ENCODE measurements at regions not wholly inside any gene's neighbourhood (a gene's known extent, or its start where the extent isn't known, plus 50 kb on each side); places are given as distances from the start of the nearest gene placed in this dataset.

DNA sequence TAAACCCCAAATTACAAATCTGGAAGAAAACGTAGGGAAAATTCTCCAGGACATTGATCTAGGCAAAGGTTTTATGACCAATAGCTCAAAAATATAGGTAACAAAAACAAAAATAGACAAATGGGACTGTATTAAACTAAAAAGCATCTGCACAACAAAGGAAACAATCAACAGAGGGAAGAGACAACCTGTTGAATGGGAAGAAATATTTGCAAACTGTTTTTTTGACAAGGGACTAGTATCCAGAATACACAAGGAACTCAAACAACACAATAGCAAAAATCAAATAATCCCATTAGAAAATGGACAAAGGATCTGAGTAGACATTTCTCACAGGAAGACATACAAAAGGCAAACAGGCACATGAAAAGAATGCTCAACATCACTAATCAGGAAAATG lies 386.3 kb downstream of the ENC1 start:
- TF ChIP-seq ZNF623 (tag by site-specific recombination; IDR thresholded peaks at IDR 0.05) (no peak), SCRT1 (tag by site-specific recombination; IDR thresholded peaks at IDR 0.05; ENCODE audit: borderline replicate concordance) (peak; percentile 87), SCRT2 (tag by site-specific recombination; IDR thresholded peaks at IDR 0.05) (peak; percentile 85)
- ChIA-PET CTCF (no interaction called here), POLR2A (no interaction called here)
- H3K4me1 ChIP-seq (ENCODE audit: control insufficient read depth, insufficient read depth, low read length), result peaks cover 23% of the 10 kb centered on the region
- H3K9me3 ChIP-seq (ENCODE audit: control insufficient read depth, insufficient read depth, low read depth, low read length), result no peaks in the 10 kb centered on the region
- no peak overlapping the region for H3K4me3 ChIP-seq (ENCODE audit: low read depth, low read length)
- no peak overlapping the region for H3K27ac ChIP-seq (ENCODE audit: extremely low read depth, low read depth, low read length)
- no peaks in the 10 kb centered on the region for H3K36me3 ChIP-seq (ENCODE audit: control insufficient read depth in 2 of 2, insufficient read depth in 1 of 2, low read length in 2 of 2)

DNA sequence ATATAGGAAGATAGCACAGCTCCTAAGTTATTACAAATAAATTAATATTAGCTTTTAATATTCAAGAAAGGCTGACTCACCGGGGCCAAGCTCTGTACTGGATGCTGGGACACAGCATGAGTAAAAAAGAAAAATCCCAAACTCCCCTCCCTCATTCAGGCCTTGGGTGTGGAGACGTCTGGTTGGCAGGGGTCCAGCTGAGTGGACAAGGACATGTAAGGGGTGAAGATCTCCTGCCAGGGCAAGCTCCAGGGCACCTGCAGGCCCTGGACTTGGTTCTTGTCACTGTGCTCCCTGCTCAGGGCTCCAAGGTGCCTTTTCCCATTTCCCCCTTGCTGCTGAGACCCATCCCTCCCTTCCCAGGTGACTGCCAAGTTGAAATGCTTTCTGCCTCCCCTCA lies 388.5 kb downstream of the ENC1 start:
- ChIA-PET POLR2A (no interaction called here), CTCF (interaction anchor here (0.8 to 1.1 kb wide), 3 partner anchors 7 to 40 kb away, joined by 3 to 9 read pairs (median 3); no protein-coding TSS in a partner anchor)

DNA sequence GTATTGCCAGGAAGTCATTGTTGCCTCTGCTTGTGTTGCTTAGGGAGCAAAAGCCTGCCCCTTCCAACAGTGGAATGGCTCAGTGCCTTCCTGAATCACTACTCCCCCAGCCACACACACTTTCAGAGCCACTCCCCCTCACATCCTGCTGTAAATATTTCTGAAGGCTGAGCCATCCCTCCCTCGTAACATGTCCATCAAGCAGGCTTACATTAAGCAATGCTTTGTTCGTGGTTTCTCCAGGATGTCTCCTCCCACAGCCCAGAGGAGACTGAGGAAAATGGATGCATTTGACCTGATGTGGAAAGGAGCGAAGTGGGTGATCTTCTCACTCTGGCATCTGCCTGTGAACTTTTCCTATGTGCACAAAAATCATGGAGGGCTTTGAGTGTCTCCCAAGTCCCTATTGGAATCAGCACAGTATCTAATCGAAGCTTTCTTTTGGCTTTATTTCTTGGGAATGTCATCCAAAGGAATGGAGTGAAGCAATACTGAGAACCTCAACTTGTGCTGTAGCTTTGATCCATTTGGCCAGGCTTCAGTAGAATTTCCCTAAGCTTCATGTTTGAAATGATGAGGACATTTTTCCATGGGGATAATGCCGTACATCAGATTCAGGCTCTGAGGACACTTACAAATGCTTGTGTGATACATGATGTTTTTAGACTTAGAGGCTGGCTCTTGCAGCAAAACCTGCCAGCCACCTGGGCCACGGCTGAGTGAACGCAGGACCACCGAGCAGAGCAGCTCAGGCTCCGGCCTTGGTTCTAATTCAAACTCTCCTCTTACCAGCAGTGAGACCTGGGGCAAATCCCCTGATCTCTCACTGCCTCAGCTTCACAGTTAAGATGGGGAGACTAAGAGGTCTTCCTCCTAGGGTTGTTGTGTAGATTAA lies 389.1 kb downstream of the ENC1 start:
- H3K27ac ChIP-seq (ENCODE audit: extremely low read depth, low read depth, low read length), result no peak overlapping the region
- H3K9me3 ChIP-seq (ENCODE audit: control insufficient read depth, insufficient read depth, low read depth, low read length), result no peaks in the 10 kb centered on the region
- POLR2A ChIA-PET, result no interaction called here

More for the DNA sequence above, 388.5 kb downstream of the ENC1 start:
- H3K36me3 ChIP-seq (ENCODE audit: control insufficient read depth in 2 of 2, insufficient read depth in 1 of 2, low read length in 2 of 2), result no peaks in the 10 kb centered on the region
- no peaks in the 10 kb centered on the region for H3K9me3 ChIP-seq (ENCODE audit: control insufficient read depth, insufficient read depth, low read depth, low read length)
- H3K4me1 ChIP-seq (ENCODE audit: control insufficient read depth, insufficient read depth, low read length), result peaks cover 12% of the 10 kb centered on the region
- no peak overlapping the region for H3K27ac ChIP-seq (ENCODE audit: extremely low read depth, low read depth, low read length)
- no peak overlapping the region for H3K4me3 ChIP-seq (ENCODE audit: low read depth, low read length)
- no peak for TF ChIP-seq SP3 (tag by site-specific recombination; IDR thresholded peaks at IDR 0.05)

More for the DNA sequence above, 389.1 kb downstream of the ENC1 start:
- CTCF ChIA-PET, result interaction anchor here (0.8 to 1.1 kb wide), 3 partner anchors 8 to 39 kb away, joined by 3 to 9 read pairs (median 3); no protein-coding TSS in a partner anchor
- TF ChIP-seq, protein P1, sequence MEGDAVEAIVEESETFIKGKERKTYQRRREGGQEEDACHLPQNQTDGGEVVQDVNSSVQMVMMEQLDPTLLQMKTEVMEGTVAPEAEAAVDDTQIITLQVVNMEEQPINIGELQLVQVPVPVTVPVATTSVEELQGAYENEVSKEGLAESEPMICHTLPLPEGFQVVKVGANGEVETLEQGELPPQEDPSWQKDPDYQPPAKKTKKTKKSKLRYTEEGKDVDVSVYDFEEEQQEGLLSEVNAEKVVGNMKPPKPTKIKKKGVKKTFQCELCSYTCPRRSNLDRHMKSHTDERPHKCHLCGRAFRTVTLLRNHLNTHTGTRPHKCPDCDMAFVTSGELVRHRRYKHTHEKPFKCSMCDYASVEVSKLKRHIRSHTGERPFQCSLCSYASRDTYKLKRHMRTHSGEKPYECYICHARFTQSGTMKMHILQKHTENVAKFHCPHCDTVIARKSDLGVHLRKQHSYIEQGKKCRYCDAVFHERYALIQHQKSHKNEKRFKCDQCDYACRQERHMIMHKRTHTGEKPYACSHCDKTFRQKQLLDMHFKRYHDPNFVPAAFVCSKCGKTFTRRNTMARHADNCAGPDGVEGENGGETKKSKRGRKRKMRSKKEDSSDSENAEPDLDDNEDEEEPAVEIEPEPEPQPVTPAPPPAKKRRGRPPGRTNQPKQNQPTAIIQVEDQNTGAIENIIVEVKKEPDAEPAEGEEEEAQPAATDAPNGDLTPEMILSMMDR (tag by site-specific recombination; IDR thresholded peaks at IDR 0.05), result no peak
- TF ChIP-seq ZBTB17 (tag by site-specific recombination; IDR thresholded peaks at IDR 0.05) (peak; percentile 24; the same call in 1 of the 2 replicates), ZNF341 (tag by site-specific recombination; IDR thresholded peaks at IDR 0.05; ENCODE audit: low read depth) (peak; percentile 67), ZBTB20 (tag by site-specific recombination; IDR thresholded peaks at IDR 0.05) (peak; percentile 2; the same call in 1 of the 2 replicates), ZNF202 (tag by site-specific recombination; IDR thresholded peaks at IDR 0.05; ENCODE audit: borderline replicate concordance) (no peak), SP7 (tag by site-specific recombination; IDR thresholded peaks at IDR 0.05) (peak; percentile 66), SP2 (tag by site-specific recombination; IDR thresholded peaks at IDR 0.05) (peak; percentile 33; the same call in 1 of the 2 replicates), EGR2 (tag by site-specific recombination; IDR thresholded peaks at IDR 0.05; ENCODE audit: low read depth) (peak; percentile 74; the same call in 1 of the 2 replicates), ZNF837 (tag by site-specific recombination; IDR thresholded peaks at IDR 0.05) (no peak), ZNF133 (tag by site-specific recombination; IDR thresholded peaks at IDR 0.05) (no peak), WT1 (tag by site-specific recombination; IDR thresholded peaks at IDR 0.05) (0 out of 2 replicates have a peak, but pooled peaks have one; percentile 36), ZFHX2 (tag by site-specific recombination; conservative IDR thresholded peaks at IDR 0.05) (peak; percentile 78)
- TF ChIP-seq, protein P2, sequence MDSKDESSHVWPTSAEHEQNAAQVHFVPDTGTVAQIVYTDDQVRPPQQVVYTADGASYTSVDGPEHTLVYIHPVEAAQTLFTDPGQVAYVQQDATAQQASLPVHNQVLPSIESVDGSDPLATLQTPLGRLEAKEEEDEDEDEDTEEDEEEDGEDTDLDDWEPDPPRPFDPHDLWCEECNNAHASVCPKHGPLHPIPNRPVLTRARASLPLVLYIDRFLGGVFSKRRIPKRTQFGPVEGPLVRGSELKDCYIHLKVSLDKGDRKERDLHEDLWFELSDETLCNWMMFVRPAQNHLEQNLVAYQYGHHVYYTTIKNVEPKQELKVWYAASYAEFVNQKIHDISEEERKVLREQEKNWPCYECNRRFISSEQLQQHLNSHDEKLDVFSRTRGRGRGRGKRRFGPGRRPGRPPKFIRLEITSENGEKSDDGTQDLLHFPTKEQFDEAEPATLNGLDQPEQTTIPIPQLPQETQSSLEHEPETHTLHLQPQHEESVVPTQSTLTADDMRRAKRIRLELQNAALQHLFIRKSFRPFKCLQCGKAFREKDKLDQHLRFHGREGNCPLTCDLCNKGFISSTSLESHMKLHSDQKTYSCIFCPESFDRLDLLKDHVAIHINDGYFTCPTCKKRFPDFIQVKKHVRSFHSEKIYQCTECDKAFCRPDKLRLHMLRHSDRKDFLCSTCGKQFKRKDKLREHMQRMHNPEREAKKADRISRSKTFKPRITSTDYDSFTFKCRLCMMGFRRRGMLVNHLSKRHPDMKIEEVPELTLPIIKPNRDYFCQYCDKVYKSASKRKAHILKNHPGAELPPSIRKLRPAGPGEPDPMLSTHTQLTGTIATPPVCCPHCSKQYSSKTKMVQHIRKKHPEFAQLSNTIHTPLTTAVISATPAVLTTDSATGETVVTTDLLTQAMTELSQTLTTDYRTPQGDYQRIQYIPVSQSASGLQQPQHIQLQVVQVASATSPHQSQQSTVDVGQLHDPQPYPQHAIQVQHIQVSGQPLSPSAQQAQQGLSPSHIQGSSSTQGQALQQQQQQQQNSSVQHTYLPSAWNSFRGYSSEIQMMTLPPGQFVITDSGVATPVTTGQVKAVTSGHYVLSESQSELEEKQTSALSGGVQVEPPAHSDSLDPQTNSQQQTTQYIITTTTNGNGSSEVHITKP (tag by site-specific recombination; IDR thresholded peaks at IDR 0.05), result peak; percentile 42; the same call in 1 of the 2 replicates
- TF ChIP-seq, protein P3, sequence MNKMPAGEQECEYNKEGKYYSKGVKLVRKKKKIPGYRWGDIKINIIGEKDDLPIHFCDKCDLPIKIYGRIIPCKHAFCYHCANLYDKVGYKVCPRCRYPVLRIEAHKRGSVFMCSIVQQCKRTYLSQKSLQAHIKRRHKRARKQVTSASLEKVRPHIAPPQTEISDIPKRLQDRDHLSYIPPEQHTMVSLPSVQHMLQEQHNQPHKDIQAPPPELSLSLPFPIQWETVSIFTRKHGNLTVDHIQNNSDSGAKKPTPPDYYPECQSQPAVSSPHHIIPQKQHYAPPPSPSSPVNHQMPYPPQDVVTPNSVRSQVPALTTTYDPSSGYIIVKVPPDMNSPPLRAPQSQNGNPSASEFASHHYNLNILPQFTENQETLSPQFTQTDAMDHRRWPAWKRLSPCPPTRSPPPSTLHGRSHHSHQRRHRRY (tag by site-specific recombination; IDR thresholded peaks at IDR 0.05), result no peak
- Histone ChIP-seq H3K36me3 (ENCODE audit: control insufficient read depth in 2 of 2, insufficient read depth in 1 of 2, low read length in 2 of 2) (no peaks in the 10 kb centered on the region), H3K4me1 (ENCODE audit: control insufficient read depth, insufficient read depth, low read length) (peaks cover 12% of the 10 kb centered on the region), H3K4me3 (ENCODE audit: low read depth, low read length) (no peak overlapping the region)

All from HEK293 (cell line).